PFSK-1 (cell line): ENCODE measurements at regions not wholly inside any gene's neighbourhood (a gene's known extent, or its start where the extent isn't known, plus 50 kb on each side); places are given as distances from the start of the nearest gene placed in this dataset.

Experiments
- FOXP2 ChIP-seq: optimal IDR thresholded peaks from 2 replicates; pipeline ENCODE3; 2011; ENCODE audit warnings: borderline replicate concordance, control low read depth, inconsistent platforms; ENCODE audit not compliant: insufficient read depth; ENCODE audit errors: extremely low read length, extremely low read depth
- POLR2AphosphoS5 ChIP-seq: IDR thresholded peaks from 2 replicates; pipeline ENCODE4 v1.6.1; 2012; ENCODE audit warnings: low read depth, mild to moderate bottlenecking, control low read depth, low read length, moderate library complexity
- SIN3A ChIP-seq: IDR thresholded peaks from 2 replicates; pipeline ENCODE4 v1.6.1; 2012; ENCODE audit warnings: mild to moderate bottlenecking, low read length, moderate library complexity, borderline replicate concordance; ENCODE audit not compliant: insufficient read depth
- TAF1 ChIP-seq: IDR thresholded peaks from 2 replicates; pipeline ENCODE4 v1.6.1; 2012; ENCODE audit warnings: low read length, control low read depth, borderline replicate concordance; ENCODE audit not compliant: insufficient read depth
- TF ChIP-seq, protein P1 (sequence below), 2 experiments: IDR thresholded peaks; 2 replicates each; pipeline versions ENCODE4 v1.6.1 to v1.8.0; 2011 to 2012; ENCODE audit warnings: low read depth in 2 of 2, low read length in 2 of 2, control low read depth in 1 of 2, inconsistent platforms in 1 of 2, mild to moderate bottlenecking in 1 of 2, moderate library complexity in 1 of 2; ENCODE audit not compliant: insufficient read depth in 1 of 2

DNA sequence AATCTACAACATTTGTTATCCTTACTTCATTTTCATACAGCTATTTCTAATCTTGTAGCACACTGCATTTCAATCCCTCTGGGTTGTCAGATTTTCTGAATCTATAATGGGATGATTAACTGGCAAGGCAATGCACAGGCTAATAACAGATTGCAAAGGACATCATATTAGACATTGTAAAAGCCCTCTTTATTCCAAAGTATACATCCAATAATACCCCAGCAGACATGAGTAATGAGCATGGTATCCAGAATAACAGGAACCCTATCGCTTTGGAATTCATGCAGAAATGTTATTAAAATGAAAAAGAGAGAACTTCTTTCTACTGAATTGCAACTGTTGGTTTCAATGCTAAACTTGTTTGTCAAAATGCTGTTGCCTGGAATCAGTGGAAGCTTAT, 122.9 kb downstream of the C4orf33 start:
- TF ChIP-seq FOXP2 = no peak
- TF ChIP-seq TAF1 = no peak
- no peak for TF ChIP-seq POLR2AphosphoS5
- no peak for TF ChIP-seq SIN3A
- TF ChIP-seq, protein P1, sequence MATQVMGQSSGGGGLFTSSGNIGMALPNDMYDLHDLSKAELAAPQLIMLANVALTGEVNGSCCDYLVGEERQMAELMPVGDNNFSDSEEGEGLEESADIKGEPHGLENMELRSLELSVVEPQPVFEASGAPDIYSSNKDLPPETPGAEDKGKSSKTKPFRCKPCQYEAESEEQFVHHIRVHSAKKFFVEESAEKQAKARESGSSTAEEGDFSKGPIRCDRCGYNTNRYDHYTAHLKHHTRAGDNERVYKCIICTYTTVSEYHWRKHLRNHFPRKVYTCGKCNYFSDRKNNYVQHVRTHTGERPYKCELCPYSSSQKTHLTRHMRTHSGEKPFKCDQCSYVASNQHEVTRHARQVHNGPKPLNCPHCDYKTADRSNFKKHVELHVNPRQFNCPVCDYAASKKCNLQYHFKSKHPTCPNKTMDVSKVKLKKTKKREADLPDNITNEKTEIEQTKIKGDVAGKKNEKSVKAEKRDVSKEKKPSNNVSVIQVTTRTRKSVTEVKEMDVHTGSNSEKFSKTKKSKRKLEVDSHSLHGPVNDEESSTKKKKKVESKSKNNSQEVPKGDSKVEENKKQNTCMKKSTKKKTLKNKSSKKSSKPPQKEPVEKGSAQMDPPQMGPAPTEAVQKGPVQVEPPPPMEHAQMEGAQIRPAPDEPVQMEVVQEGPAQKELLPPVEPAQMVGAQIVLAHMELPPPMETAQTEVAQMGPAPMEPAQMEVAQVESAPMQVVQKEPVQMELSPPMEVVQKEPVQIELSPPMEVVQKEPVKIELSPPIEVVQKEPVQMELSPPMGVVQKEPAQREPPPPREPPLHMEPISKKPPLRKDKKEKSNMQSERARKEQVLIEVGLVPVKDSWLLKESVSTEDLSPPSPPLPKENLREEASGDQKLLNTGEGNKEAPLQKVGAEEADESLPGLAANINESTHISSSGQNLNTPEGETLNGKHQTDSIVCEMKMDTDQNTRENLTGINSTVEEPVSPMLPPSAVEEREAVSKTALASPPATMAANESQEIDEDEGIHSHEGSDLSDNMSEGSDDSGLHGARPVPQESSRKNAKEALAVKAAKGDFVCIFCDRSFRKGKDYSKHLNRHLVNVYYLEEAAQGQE (IDR thresholded peaks at IDR 0.05; ENCODE audit: insufficient read depth in 1 of 2, low read depth in 2 of 2, low read length in 2 of 2) = no peak

DNA sequence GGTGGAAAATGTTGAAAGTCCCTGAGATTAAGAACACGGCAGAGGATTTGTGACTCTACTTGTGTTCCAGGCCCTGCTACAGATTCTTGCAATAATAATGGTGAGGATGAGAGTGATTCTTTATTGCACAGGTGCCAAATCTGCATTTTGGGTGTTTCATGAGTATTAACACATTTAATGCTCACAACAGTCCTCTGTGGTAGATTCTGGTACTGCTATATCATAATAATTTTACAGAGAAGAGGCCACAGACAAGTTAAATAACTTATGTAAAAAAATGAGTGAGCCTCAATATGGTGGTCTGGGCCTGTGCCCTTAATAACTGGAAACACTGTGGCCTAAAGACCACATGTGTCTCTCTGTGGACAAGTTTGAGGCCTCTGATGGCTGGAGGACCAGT, 124.3 kb downstream of the C4orf33 start:
- TF ChIP-seq, protein P1 (IDR thresholded peaks at IDR 0.05; ENCODE audit: insufficient read depth in 1 of 2, low read depth in 2 of 2, low read length in 2 of 2) = no peak
- TF ChIP-seq SIN3A (no peak), TAF1 (no peak), POLR2AphosphoS5 (no peak), FOXP2 (no peak)

DNA sequence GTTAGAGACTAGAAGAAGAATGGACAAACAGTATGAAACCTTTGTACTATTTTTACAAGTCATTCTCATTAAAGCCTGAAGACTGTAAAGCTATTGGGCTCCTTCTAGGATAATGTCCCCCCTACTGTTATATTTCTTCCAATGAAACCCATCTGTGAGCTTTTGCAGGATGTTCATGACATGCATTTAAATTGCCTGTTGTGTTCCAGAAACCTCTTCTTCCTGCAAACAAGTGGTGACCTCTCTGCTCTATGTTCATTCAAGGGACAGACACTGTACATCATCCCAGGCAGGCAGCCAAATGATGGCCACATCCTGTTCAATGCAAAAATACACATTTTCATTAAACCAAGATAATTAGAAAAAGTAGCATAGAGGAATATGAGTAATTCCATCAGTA, 128.0 kb downstream of the C4orf33 start:
- peak; percentile 24 for TF ChIP-seq FOXP2
- no peak for TF ChIP-seq SIN3A
- TF ChIP-seq, protein P1 (IDR thresholded peaks at IDR 0.05; ENCODE audit: insufficient read depth in 1 of 2, low read depth in 2 of 2, low read length in 2 of 2) = peak in 1 of 2 experiments; percentile 38; a peak in 1 of 4 replicates
- no peak for TF ChIP-seq TAF1

DNA sequence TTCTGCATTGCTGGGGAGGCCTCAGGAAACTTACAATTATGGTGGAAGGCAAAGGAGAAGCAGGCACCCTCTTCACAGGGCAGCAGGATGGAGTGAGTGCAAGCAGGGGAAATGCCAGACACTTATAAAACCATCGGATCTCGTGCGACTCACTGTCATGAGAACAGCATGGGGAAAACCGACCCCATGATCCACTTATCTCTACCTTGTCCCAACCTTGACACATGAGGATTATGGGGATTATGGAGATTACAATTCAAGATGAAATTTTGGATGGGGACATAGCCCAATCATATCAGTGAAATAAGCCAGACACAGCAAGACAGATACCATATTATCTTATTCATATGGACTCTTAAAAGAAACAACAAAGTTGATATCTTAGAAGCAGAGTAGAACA, 134.9 kb downstream of the C4orf33 start:
- TF ChIP-seq FOXP2 (no peak), TAF1 (no peak), SIN3A (no peak), POLR2AphosphoS5 (no peak)
- TF ChIP-seq, protein P1 (IDR thresholded peaks at IDR 0.05; ENCODE audit: insufficient read depth in 1 of 2, low read depth in 2 of 2, low read length in 2 of 2) = no peak

DNA sequence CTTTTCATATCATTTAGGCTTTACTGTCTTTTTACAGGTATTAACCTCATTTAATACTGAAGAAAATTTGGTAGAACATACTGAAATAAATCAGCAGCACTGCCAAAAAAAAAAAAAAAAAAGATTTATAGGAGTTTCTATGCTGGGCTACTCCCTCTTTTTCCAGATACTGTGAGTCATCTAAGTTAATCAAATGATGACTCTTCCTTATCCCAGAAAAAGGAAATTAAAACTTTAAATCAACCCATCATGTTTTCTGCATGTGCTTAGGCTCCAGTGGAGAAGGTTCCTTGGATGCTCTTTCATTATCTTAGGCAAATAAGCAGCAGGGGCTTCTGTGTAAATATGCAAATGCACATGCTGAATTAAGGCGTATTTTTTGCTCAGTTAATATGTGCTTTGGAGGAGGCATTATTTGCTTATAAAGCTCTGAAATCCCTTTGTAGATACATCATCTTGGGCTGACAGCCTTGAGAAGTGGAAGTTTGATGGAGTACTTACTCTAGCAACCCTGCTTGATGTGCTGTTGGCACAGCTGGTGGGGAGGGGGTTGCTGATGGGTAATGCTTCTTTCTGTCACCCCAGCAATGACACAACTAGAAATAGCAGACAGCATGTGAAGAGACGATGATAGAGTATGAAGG, 136.1 kb downstream of the C4orf33 start:
- no peak for TF ChIP-seq FOXP2
- TF ChIP-seq, protein P1 (IDR thresholded peaks at IDR 0.05; ENCODE audit: insufficient read depth in 1 of 2, low read depth in 2 of 2, low read length in 2 of 2) = no peak
- TF ChIP-seq SIN3A = no peak
- no peak for TF ChIP-seq POLR2AphosphoS5
- TF ChIP-seq TAF1 = no peak
